ENCODE measurements at regions not wholly inside any gene's neighbourhood (a gene's known extent, or its start where the extent isn't known, plus 50 kb on each side); places are given as distances from the start of the nearest gene placed in this dataset.

GRCh38 chr5:74394916-74395880, 245.3 kb downstream of the ENC1 start:
- Mint-ChIP-seq H3K27ac (ENCODE audit: unreplicated experiment) (no peak overlapping the region), H3K4me1 (ENCODE audit: low read depth, unreplicated experiment) (peaks cover 21% of the 10 kb centered on the region), H3K27me3 (ENCODE audit: unreplicated experiment) (no peaks in the 10 kb centered on the region), H3K9me3 (ENCODE audit: unreplicated experiment) (peaks cover 1% of the 10 kb centered on the region), H3K4me3 (ENCODE audit: unreplicated experiment) (no peak overlapping the region), H3K36me3 (ENCODE audit: unreplicated experiment) (no peaks in the 10 kb centered on the region)
- no peak for TF ChIP-seq CTCF (IDR thresholded peaks at IDR 0.05; ENCODE audit: partially characterized antibody, unreplicated experiment)
- no peak for DNase-seq

DNA sequence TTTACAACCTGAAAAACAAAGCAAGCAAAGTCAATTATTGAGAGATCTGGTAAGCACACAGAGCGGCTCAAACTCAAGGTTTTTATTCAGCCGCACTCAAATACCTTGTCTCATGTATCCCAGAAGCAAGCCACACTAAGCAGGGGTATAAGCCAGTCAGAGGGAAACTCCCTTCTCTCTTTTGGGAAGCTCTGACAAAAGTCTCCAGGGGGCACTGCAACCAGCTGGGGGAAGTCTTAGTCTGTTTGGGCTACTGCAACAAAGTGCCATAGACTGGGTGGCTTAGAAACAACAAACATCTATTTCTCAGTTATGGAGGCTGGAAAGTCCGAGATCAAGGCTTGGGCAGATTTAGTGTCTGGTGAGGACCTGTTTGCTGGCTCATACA, 246.0 kb downstream of the ENC1 start:
- peaks cover 23% of the 10 kb centered on the region for H3K4me1 Mint-ChIP-seq (ENCODE audit: low read depth, unreplicated experiment)
- H3K36me3 Mint-ChIP-seq (ENCODE audit: unreplicated experiment), result no peaks in the 10 kb centered on the region
- peaks cover under 1% of the 10 kb centered on the region for H3K9me3 Mint-ChIP-seq (ENCODE audit: unreplicated experiment)
- DNase-seq, result no peak
- no peak overlapping the region for H3K4me3 Mint-ChIP-seq (ENCODE audit: unreplicated experiment)
- no peaks in the 10 kb centered on the region for H3K27me3 Mint-ChIP-seq (ENCODE audit: unreplicated experiment)
- no peak overlapping the region for H3K27ac Mint-ChIP-seq (ENCODE audit: unreplicated experiment)
- TF ChIP-seq CTCF (IDR thresholded peaks at IDR 0.05; ENCODE audit: partially characterized antibody, unreplicated experiment), result no peak

- Mint-ChIP-seq H3K27me3 (ENCODE audit: unreplicated experiment) (no peaks in the 10 kb centered on the region), H3K36me3 (ENCODE audit: unreplicated experiment) (no peaks in the 10 kb centered on the region), H3K4me1 (ENCODE audit: low read depth, unreplicated experiment) (peaks cover 23% of the 10 kb centered on the region), H3K4me3 (ENCODE audit: unreplicated experiment) (no peak overlapping the region), H3K27ac (ENCODE audit: unreplicated experiment) (no peak overlapping the region), H3K9me3 (ENCODE audit: unreplicated experiment) (no peaks in the 10 kb centered on the region)
- no peak for TF ChIP-seq CTCF (IDR thresholded peaks at IDR 0.05; ENCODE audit: partially characterized antibody, unreplicated experiment)
- DNase-seq, result no peak
Measured at GRCh38 chr5:74393943-74394342, 246.6 kb downstream of the ENC1 start.

GRCh38 chr5:74392711-74393351, 247.7 kb downstream of the ENC1 start:
- Mint-ChIP-seq H3K27me3 (ENCODE audit: unreplicated experiment) (no peaks in the 10 kb centered on the region), H3K9me3 (ENCODE audit: unreplicated experiment) (no peaks in the 10 kb centered on the region), H3K27ac (ENCODE audit: unreplicated experiment) (no peak overlapping the region), H3K4me3 (ENCODE audit: unreplicated experiment) (no peak overlapping the region), H3K4me1 (ENCODE audit: low read depth, unreplicated experiment) (peaks cover 23% of the 10 kb centered on the region), H3K36me3 (ENCODE audit: unreplicated experiment) (no peaks in the 10 kb centered on the region)
- no peak for DNase-seq
- no peak for TF ChIP-seq CTCF (IDR thresholded peaks at IDR 0.05; ENCODE audit: partially characterized antibody, unreplicated experiment)

GRCh38 chr5:74391410-74391809, 249.1 kb downstream of the ENC1 start:
- DNase-seq, result no peak
- peaks cover 13% of the 10 kb centered on the region for H3K4me1 Mint-ChIP-seq (ENCODE audit: low read depth, unreplicated experiment)
- H3K9me3 Mint-ChIP-seq (ENCODE audit: unreplicated experiment), result no peaks in the 10 kb centered on the region
- no peaks in the 10 kb centered on the region for H3K27me3 Mint-ChIP-seq (ENCODE audit: unreplicated experiment)
- H3K36me3 Mint-ChIP-seq (ENCODE audit: unreplicated experiment), result no peaks in the 10 kb centered on the region
- no peak overlapping the region for H3K4me3 Mint-ChIP-seq (ENCODE audit: unreplicated experiment)
- TF ChIP-seq CTCF (IDR thresholded peaks at IDR 0.05; ENCODE audit: partially characterized antibody, unreplicated experiment), result no peak
- H3K27ac Mint-ChIP-seq (ENCODE audit: unreplicated experiment), result no peak overlapping the region
